A673 (cell line): ENCODE measurements at regions not wholly inside any gene's neighbourhood (a gene's known extent, or its start where the extent isn't known, plus 50 kb on each side); places are given as distances from the start of the nearest gene placed in this dataset.

Source experiments
- BruUV-seq: library from RNA; stranded (reverse); fragments of 400-500 nt; replicated peaks from 2 replicates; lab custom pipeline; 2021; lab: Mats Ljungman, UMichigan
- CTCF ChIA-PET: fragments of 300-600 bp; sonication (Branson Sonifier 250); formaldehyde crosslinking; loops from one replicate; lab custom pipeline; 2022; ENCODE audit warnings: antibody characterized with exemption; lab: Charles Lee
- POLR2A ChIA-PET: fragments of 300-600 bp; sonication (Branson Sonifier 250); formaldehyde crosslinking; loops from one replicate; lab custom pipeline; 2022; ENCODE audit warnings: antibody characterized with exemption; ENCODE audit not compliant: low non-redundant PET; lab: Charles Lee
- DNase-seq: peaks from one replicate; pipeline ENCODE4 v3.0.0-alpha.2; 2015; ENCODE audit warnings: low spot score
- H3K27ac ChIP-seq: fragments of 200-600 bp; sonication (generic); 2 replicates; pipeline ENCODE4 v1.5.1; 2016; ENCODE audit warnings: mixed run types, low read depth, mild to moderate bottlenecking, mixed read lengths, antibody characterized with exemption, low read length; ENCODE audit not compliant: poor library complexity, severe bottlenecking
- H3K27me3 ChIP-seq: fragments of 200-600 bp; sonication (generic); replicated peaks from 2 replicates; pipeline ENCODE4 v1.6.1; 2017; ENCODE audit warnings: mixed run types, low read depth, mild to moderate bottlenecking, mixed read lengths, antibody characterized with exemption, low read length; ENCODE audit not compliant: insufficient read depth, poor library complexity
- H3K36me3 ChIP-seq: fragments of 200-600 bp; sonication (generic); 2 replicates; pipeline ENCODE4 v1.6.1; 2016; ENCODE audit warnings: mixed run types, mild to moderate bottlenecking, mixed read lengths, antibody characterized with exemption, low read length; ENCODE audit not compliant: insufficient read depth, poor library complexity, severe bottlenecking
- H3K4me1 ChIP-seq: fragments of 200-600 bp; sonication (generic); 2 replicates; pipeline ENCODE4 v1.6.1; 2017; ENCODE audit warnings: mixed run types, mild to moderate bottlenecking, mixed read lengths, antibody characterized with exemption, low read length; ENCODE audit not compliant: insufficient read depth, poor library complexity, severe bottlenecking
- H3K4me3 ChIP-seq: fragments of 200-600 bp; sonication (generic); 2 replicates; pipeline ENCODE4 v1.5.1; 2016; ENCODE audit warnings: low read depth, mixed run types, mild to moderate bottlenecking, mixed read lengths, low read length; ENCODE audit not compliant: poor library complexity, severe bottlenecking
- H3K9me3 ChIP-seq: fragments of 200-600 bp; sonication (generic); 2 replicates; pipeline ENCODE4 v1.6.1; 2016; ENCODE audit warnings: mixed run types, low read depth, mild to moderate bottlenecking, mixed read lengths, antibody characterized with exemption, low read length; ENCODE audit not compliant: poor library complexity, severe bottlenecking
- CTCF ChIP-seq: fragments of 300-800, 200-600 bp; sonication (generic); conservative IDR thresholded peaks from 2 replicates; pipeline ENCODE4 v1.5.1; 2017; ENCODE audit warnings: low read depth, mild to moderate bottlenecking, antibody characterized with exemption, low read length, moderate library complexity, mixed read lengths
- EZH2 ChIP-seq: fragments of 200-600 bp; sonication (generic); IDR thresholded peaks from 2 replicates; pipeline ENCODE4 v1.6.1; 2017; ENCODE audit warnings: borderline replicate concordance, low read depth, mild to moderate bottlenecking, mixed read lengths, antibody characterized with exemption, low read length; ENCODE audit not compliant: poor library complexity, severe bottlenecking
- intact Hi-C: fragments of 100-400 bp; cut with micrococcal nuclease; formaldehyde crosslinking; loops from one replicate; pipeline ENCODE4 v1.10.0; 2022; ENCODE audit not compliant: unreplicated experiment

GRCh38 chr7:41167836-41168235, 535.1 kb downstream of the INHBA start:
- TF ChIP-seq EZH2 (no peak), CTCF (no peak)
- Histone ChIP-seq H3K27me3 (no peaks in the 10 kb centered on the region), H3K36me3 (no peaks in the 10 kb centered on the region), H3K9me3 (no peaks in the 10 kb centered on the region), H3K27ac (no peak overlapping the region), H3K4me3 (no peak overlapping the region), H3K4me1 (no peaks in the 10 kb centered on the region)
- BruUV-seq = no TSS peak
- no peak for DNase-seq
- intact Hi-C loops = no loop called here
- ChIA-PET POLR2A (no interaction called here), CTCF (interaction anchor here (0.6 kb wide), 1 partner anchor 527 kb away, joined by 3 read pairs; no protein-coding TSS in a partner anchor)

- no peak for DNase-seq
- H3K4me3 ChIP-seq = no peak overlapping the region
- POLR2A ChIA-PET = no interaction called here
- H3K36me3 ChIP-seq = no peaks in the 10 kb centered on the region
- intact Hi-C loops = no loop called here
- no peaks in the 10 kb centered on the region for H3K4me1 ChIP-seq
- BruUV-seq = no TSS peak
- CTCF ChIA-PET = no interaction called here
- H3K27ac ChIP-seq = no peak overlapping the region
- no peak for TF ChIP-seq EZH2
- TF ChIP-seq CTCF = no peak
- H3K27me3 ChIP-seq = no peaks in the 10 kb centered on the region
- no peaks in the 10 kb centered on the region for H3K9me3 ChIP-seq
Observed at GRCh38 chr7:41164440-41164839, 538.5 kb downstream of the INHBA start.

- no peak overlapping the region for H3K27ac ChIP-seq
- no peaks in the 10 kb centered on the region for H3K4me1 ChIP-seq
Observed at GRCh38 chr7:41163991-41164390, 538.9 kb downstream of the INHBA start.

More at GRCh38 chr7:41163991-41164390, 538.9 kb downstream of the INHBA start:
- no TSS peak for BruUV-seq
- intact Hi-C loops = no loop called here
- Histone ChIP-seq H3K36me3 (no peaks in the 10 kb centered on the region), H3K4me3 (no peak overlapping the region), H3K27me3 (no peaks in the 10 kb centered on the region), H3K9me3 (no peaks in the 10 kb centered on the region)
- no peak for DNase-seq
- TF ChIP-seq CTCF (no peak), EZH2 (no peak)
- ChIA-PET POLR2A (no interaction called here), CTCF (no interaction called here)
